Activated CD8-positive, alpha-beta memory T cell treated with anti-CD3 and anti-CD28 coated beads, Interleukin-2, amount 10 ng/mL, durations not matched to agents 7 days and 5 days (primary cell): ENCODE measurements at regions not wholly inside any gene's neighbourhood (a gene's known extent, or its start where the extent isn't known, plus 50 kb on each side); places are given as distances from the start of the nearest gene placed in this dataset.

Experiments
- ATAC-seq: fragments of 150-1000 bp; cut with Tn5 transposase; one replicate; pipeline ENCODE4 v1.10.0; 2021; ENCODE audit warnings: moderate library complexity
- CTCF ChIA-PET: fragments of 350-600 bp; sonication (Branson Sonifier 250); formaldehyde crosslinking; loops from one replicate; lab custom pipeline; 2021; ENCODE audit warnings: antibody characterized with exemption; lab: Charles Lee
- DNase-seq: peaks from one replicate; pipeline ENCODE4 v3.0.0-alpha.2; 2020
- H3K27ac Mint-ChIP-seq: one replicate; pipeline ENCODE4 v1.8.0; 2021; ENCODE audit warnings: mild to moderate bottlenecking, mixed read lengths
- H3K27me3 Mint-ChIP-seq: one replicate; pipeline ENCODE4 v1.8.0; 2021; ENCODE audit warnings: mixed read lengths
- H3K36me3 Mint-ChIP-seq: one replicate; pipeline ENCODE4 v1.8.0; 2021; ENCODE audit warnings: mild to moderate bottlenecking, mixed read lengths
- H3K4me1 Mint-ChIP-seq: one replicate; pipeline ENCODE4 v1.8.0; 2021; ENCODE audit warnings: mixed read lengths
- H3K4me3 Mint-ChIP-seq: one replicate; pipeline ENCODE4 v1.8.0; 2021; ENCODE audit warnings: mild to moderate bottlenecking, moderate library complexity, mixed read lengths
- H3K9me3 Mint-ChIP-seq: one replicate; pipeline ENCODE4 v1.8.0; 2022; ENCODE audit warnings: low read depth, mixed read lengths

- H3K9me3 Mint-ChIP-seq: no peaks in the 10 kb centered on the region
- H3K27me3 Mint-ChIP-seq: no peaks in the 10 kb centered on the region
- no peak overlapping the region for H3K27ac Mint-ChIP-seq
- H3K36me3 Mint-ChIP-seq: no peaks in the 10 kb centered on the region
- no peak for DNase-seq
- H3K4me1 Mint-ChIP-seq: no peaks in the 10 kb centered on the region
- ATAC-seq: no peak
- CTCF ChIA-PET: interaction anchor here (1.2 to 1.3 kb wide), 2 partner anchors 13 to 58 kb away, joined by 3 read pairs; no protein-coding TSS in a partner anchor
- H3K4me3 Mint-ChIP-seq: no peak overlapping the region
These were observed 67.9 kb upstream of the BMPER start for GRCh38 chr7:33837356-33837851.

- CTCF ChIA-PET: no interaction called here
- Mint-ChIP-seq H3K27ac (no peak overlapping the region), H3K36me3 (no peaks in the 10 kb centered on the region), H3K27me3 (no peaks in the 10 kb centered on the region), H3K4me3 (no peak overlapping the region), H3K9me3 (no peaks in the 10 kb centered on the region), H3K4me1 (no peaks in the 10 kb centered on the region)
- ATAC-seq: no peak
- no peak for DNase-seq
These were observed 64.3 kb upstream of the BMPER start for GRCh38 chr7:33841031-33841430.

DNA sequence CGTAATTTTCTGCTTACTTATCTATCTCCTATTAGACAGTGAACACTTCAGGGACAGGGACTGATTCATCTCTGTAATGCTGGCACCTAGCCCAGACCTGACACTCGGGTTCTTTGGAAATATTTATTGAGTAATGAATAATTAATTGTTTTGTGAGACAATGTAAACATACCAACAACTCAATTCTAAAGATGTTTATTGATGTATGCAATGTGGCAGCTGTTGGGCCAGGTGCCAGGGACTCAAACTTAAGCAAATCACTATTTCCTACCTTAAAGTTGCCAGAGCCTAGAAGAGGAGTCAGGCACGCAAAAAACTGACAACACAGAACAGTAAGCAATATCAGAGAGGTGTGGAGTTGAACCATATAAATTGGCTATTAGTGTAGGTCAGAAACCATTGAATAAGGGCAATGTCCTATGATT lies 63.6 kb upstream of the BMPER start:
- Mint-ChIP-seq H3K27ac (no peak overlapping the region), H3K4me1 (no peaks in the 10 kb centered on the region), H3K27me3 (no peaks in the 10 kb centered on the region), H3K9me3 (no peaks in the 10 kb centered on the region), H3K4me3 (no peak overlapping the region), H3K36me3 (no peaks in the 10 kb centered on the region)
- DNase-seq (no peak), ATAC-seq (no peak)
- CTCF ChIA-PET: no interaction called here

DNA sequence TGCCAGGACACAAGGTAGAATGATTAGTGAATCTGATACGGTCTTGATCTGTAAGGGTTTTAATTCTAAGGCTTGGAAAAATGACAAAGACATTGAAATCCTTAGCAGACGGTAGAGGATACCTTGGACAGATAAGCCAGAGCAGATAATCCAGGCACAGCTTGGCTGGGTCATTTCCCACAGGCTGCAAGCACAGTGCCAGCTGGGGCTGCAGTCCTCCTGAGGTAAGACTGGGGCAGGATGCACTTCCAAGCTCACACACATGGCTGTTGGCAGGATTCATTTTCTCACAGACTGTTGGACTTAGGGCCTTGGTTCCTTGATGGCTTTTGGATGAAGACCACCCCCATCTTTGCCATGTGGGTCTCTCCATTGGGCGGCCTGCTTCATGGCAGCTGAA lies 63.2 kb upstream of the BMPER start:
- ATAC-seq (no peak), DNase-seq (no peak)
- Mint-ChIP-seq H3K4me3 (no peak overlapping the region), H3K27me3 (no peaks in the 10 kb centered on the region), H3K27ac (no peak overlapping the region), H3K4me1 (no peaks in the 10 kb centered on the region), H3K9me3 (no peaks in the 10 kb centered on the region), H3K36me3 (no peaks in the 10 kb centered on the region)
- CTCF ChIA-PET: no interaction called here

DNA sequence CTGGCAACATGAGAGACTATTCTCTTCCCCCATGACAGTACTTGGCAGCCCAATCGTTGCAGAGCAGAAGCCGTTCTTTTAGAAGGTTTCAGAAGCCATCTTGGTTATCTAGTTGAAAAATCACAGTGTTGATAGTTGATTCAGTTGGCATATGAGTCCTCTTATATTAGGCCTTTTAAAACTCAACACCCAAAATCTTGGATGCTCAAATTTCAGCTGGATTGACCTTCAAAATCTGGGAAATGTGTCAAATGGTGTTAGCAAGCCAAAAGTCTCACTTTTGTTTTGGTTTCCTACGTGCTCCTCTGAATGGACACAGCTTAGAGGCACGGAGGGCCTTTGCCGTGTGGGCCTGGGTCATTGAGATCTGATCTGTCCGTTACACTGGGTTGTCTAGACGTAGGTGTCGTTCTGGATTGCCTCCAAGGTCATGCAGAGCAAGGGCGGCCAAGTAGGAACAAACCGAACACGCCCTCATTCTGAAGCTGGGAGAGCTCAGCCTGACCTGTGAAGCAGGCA lies 59.3 kb upstream of the BMPER start:
- CTCF ChIA-PET: no interaction called here
- no peaks in the 10 kb centered on the region for H3K9me3 Mint-ChIP-seq
- DNase-seq (no peak), ATAC-seq (no peak)
- H3K27ac Mint-ChIP-seq: no peak overlapping the region
- no peaks in the 10 kb centered on the region for H3K36me3 Mint-ChIP-seq
- no peak overlapping the region for H3K4me3 Mint-ChIP-seq
- no peaks in the 10 kb centered on the region for H3K27me3 Mint-ChIP-seq
- no peaks in the 10 kb centered on the region for H3K4me1 Mint-ChIP-seq

GRCh38 chr7:33849004-33849403 lies 56.3 kb upstream of the BMPER start:
- CTCF ChIA-PET: no interaction called here
- DNase-seq (no peak), ATAC-seq (no peak)
- no peaks in the 10 kb centered on the region for H3K4me1 Mint-ChIP-seq
- no peaks in the 10 kb centered on the region for H3K36me3 Mint-ChIP-seq
- no peak overlapping the region for H3K4me3 Mint-ChIP-seq
- H3K9me3 Mint-ChIP-seq: no peaks in the 10 kb centered on the region
- no peak overlapping the region for H3K27ac Mint-ChIP-seq
- no peaks in the 10 kb centered on the region for H3K27me3 Mint-ChIP-seq

DNA sequence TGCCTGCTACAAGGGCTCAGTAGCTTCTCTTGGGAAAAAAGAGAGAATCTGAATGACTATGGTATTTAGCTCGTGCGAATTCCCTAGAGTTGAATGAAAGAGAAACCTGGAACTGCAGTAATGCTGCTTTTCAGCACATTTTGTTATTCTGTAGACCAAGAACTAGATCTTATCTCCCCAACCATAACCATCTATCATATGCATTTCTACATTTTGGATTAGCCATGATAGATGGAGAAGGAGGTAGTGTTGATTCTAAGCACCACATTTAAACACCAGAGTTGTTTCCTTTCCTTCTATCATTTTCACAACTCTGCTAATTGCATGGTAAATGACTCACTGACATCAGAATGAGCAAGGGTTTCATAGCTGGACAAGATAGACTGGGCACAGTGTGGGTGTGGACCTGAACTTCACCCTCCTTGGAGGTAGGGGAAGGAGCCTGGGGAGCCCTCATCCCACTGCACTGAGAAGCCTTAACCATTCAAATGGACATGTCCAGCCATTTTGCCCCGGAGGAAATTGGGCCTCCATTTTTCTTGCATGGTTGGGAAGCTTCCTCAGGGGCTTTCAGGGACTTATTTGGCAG lies 55.3 kb upstream of the BMPER start:
- no peaks in the 10 kb centered on the region for H3K36me3 Mint-ChIP-seq
- CTCF ChIA-PET: no interaction called here
- no peaks in the 10 kb centered on the region for H3K4me1 Mint-ChIP-seq
- DNase-seq: no peak
- ATAC-seq: no peak
- no peak overlapping the region for H3K27ac Mint-ChIP-seq
- H3K9me3 Mint-ChIP-seq: no peaks in the 10 kb centered on the region
- H3K27me3 Mint-ChIP-seq: no peaks in the 10 kb centered on the region
- no peak overlapping the region for H3K4me3 Mint-ChIP-seq

DNA sequence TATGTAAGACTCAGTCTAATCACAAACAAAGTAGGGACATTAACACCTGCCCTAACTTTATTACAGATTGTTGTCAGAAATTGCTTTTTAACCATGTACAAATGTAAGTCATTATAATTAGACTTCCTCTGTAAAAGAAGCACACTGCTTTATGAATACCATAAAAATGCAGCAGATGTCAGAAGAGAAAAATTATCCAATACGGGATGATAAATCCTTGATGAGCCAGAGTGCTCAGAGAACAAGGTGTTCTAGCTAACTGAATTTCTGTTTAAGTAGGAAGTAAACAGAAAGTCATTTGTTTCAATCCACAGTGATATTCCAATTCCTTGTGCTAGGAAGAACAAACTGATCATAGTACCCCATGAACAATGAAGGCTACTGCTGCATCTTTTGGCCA lies 54.6 kb upstream of the BMPER start:
- CTCF ChIA-PET: no interaction called here
- H3K36me3 Mint-ChIP-seq: no peaks in the 10 kb centered on the region
- ATAC-seq: no peak
- no peaks in the 10 kb centered on the region for H3K27me3 Mint-ChIP-seq
- H3K9me3 Mint-ChIP-seq: no peaks in the 10 kb centered on the region
- H3K27ac Mint-ChIP-seq: no peak overlapping the region
- H3K4me1 Mint-ChIP-seq: no peaks in the 10 kb centered on the region
- no peak for DNase-seq
- H3K4me3 Mint-ChIP-seq: no peak overlapping the region

- Mint-ChIP-seq H3K27ac (no peak overlapping the region), H3K9me3 (no peaks in the 10 kb centered on the region), H3K36me3 (no peaks in the 10 kb centered on the region), H3K4me3 (no peak overlapping the region), H3K27me3 (no peaks in the 10 kb centered on the region), H3K4me1 (no peaks in the 10 kb centered on the region)
- CTCF ChIA-PET: no interaction called here
- no peak for DNase-seq
- ATAC-seq: no peak
These were observed 52.5 kb upstream of the BMPER start for GRCh38 chr7:33852838-33853237.

DNA sequence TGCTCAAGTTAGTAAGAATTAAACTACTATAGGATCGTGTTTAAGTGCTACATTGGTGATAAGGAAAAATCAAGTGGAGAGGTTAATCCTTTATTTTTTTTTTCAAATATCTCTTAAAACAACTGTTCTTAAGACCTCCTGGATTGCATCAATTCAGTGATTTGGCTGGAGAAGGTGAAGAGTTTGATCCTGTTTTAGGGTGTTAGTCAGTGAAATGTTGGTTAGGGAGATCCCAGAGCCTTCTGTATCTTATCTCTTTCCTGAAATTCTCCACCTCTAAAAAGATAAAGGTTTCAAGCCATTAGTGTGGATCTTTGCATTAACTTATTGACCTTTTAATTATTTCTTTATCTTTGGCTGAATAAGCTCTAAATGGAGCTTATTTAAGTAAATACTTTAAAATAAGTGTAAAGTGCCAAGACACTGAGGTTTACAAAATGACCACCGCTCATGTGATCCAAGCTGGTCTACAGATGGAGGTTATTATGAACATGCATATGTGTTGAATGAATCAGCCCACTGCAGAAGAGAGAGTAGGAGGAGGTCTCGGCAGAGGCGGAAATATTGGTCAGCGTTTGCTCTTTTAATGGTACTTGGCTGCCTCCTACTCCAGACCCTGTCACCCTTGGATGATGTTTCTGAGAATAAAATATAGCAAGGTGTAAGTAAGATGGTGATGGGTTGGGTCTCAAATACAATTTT lies 51.8 kb upstream of the BMPER start:
- Mint-ChIP-seq H3K4me3 (no peak overlapping the region), H3K36me3 (no peaks in the 10 kb centered on the region), H3K27ac (no peak overlapping the region), H3K9me3 (no peaks in the 10 kb centered on the region), H3K27me3 (no peaks in the 10 kb centered on the region), H3K4me1 (no peaks in the 10 kb centered on the region)
- CTCF ChIA-PET: no interaction called here
- ATAC-seq (no peak), DNase-seq (no peak)

- DNase-seq: no peak
- ATAC-seq: no peak
- H3K27me3 Mint-ChIP-seq: no peaks in the 10 kb centered on the region
- no peaks in the 10 kb centered on the region for H3K9me3 Mint-ChIP-seq
- no peaks in the 10 kb centered on the region for H3K36me3 Mint-ChIP-seq
- CTCF ChIA-PET: no interaction called here
- no peaks in the 10 kb centered on the region for H3K4me1 Mint-ChIP-seq
- no peak overlapping the region for H3K4me3 Mint-ChIP-seq
- no peak overlapping the region for H3K27ac Mint-ChIP-seq
These were observed 51.2 kb upstream of the BMPER start for GRCh38 chr7:33854178-33854577.

DNA sequence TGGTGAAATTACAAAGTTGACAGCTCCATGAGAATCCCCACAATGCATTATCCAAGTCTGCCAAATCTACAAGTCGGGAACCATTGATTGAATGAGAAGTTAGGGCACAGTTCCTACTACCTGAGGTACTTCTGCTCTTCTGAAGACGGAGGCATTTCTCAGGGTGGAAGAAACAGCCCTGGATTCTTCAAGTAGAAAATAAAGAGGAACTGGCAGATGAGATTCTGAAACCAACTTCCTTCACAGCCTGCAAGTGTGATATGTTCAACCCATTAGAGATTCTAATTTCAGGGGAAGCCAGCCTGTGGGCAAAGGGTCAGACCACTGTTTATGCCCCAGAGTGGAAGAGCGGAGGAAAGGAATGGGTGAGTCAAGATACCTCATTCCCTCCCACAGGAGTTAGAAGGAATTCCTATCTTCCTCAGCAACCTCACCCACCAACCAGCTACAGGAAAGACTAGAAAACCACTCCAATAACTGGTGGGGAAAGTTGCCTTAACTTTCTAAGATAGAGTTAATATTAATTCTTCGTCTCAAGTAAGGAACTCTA lies 50.5 kb upstream of the BMPER start:
- CTCF ChIA-PET: no interaction called here
- H3K36me3 Mint-ChIP-seq: no peaks in the 10 kb centered on the region
- no peak overlapping the region for H3K4me3 Mint-ChIP-seq
- no peak for ATAC-seq
- no peak for DNase-seq
- H3K27ac Mint-ChIP-seq: no peak overlapping the region
- H3K27me3 Mint-ChIP-seq: no peaks in the 10 kb centered on the region
- no peaks in the 10 kb centered on the region for H3K9me3 Mint-ChIP-seq
- H3K4me1 Mint-ChIP-seq: no peaks in the 10 kb centered on the region
